Omental fat pad (tissue), 3 donors: ENCODE measurements at regions not wholly inside any gene's neighbourhood (a gene's known extent, or its start where the extent isn't known, plus 50 kb on each side); places are given as distances from the start of the nearest gene placed in this dataset.

ENCODE experiments used
- ATAC-seq: fragments of 150-250 bp; one replicate; pipeline ENCODE4 v1.9.1; 2016; ENCODE audit warnings: mild to moderate bottlenecking, moderate library complexity; ENCODE audit not compliant: low FRiP score
- DNase-seq: peaks from one replicate; pipeline ENCODE4 v3.0.0-alpha.2; 2019; ENCODE audit warnings: low spot score
- CTCF ChIP-seq, 3 donors: fragments of 450-650 bp; IDR thresholded peaks; one replicate each; pipeline ENCODE4 v1.5.1; 2016 to 2017; ENCODE audit warnings: antibody characterized with exemption in 3 of 3, mild to moderate bottlenecking in 3 of 3, moderate library complexity in 2 of 3

- no peak for ATAC-seq
Observed at GRCh38 chr18:29104227-29104626, 927.3 kb upstream of the CDH2 start.

GRCh38 chr18:29096079-29096770 is 919.3 kb upstream of the CDH2 start:
- TF ChIP-seq CTCF (IDR thresholded peaks at IDR 0.05), result no peak
- ATAC-seq (no peak), DNase-seq (no peak)

More at GRCh38 chr18:29104227-29104626, 927.3 kb upstream of the CDH2 start:
- no peak for DNase-seq
- TF ChIP-seq CTCF (IDR thresholded peaks at IDR 0.05), result no peak

- DNase-seq (no peak), ATAC-seq (no peak)
Observed at GRCh38 chr18:29087616-29088246, 910.8 kb upstream of the CDH2 start.

GRCh38 chr18:29084120-29084519 is 907.2 kb upstream of the CDH2 start:
- DNase-seq (no peak), ATAC-seq (no peak)
- no peak for TF ChIP-seq CTCF (IDR thresholded peaks at IDR 0.05)

More at GRCh38 chr18:29087616-29088246, 910.8 kb upstream of the CDH2 start:
- TF ChIP-seq CTCF (IDR thresholded peaks at IDR 0.05), result no peak

GRCh38 chr18:29083545-29083944 is 906.6 kb upstream of the CDH2 start:
- TF ChIP-seq CTCF (IDR thresholded peaks at IDR 0.05), result no peak
- DNase-seq (no peak), ATAC-seq (no peak)

GRCh38 chr18:29080946-29081345 is 904.0 kb upstream of the CDH2 start:
- TF ChIP-seq CTCF (IDR thresholded peaks at IDR 0.05), result no peak
- DNase-seq, result no peak
- no peak for ATAC-seq

GRCh38 chr18:29078273-29078672 is 901.3 kb upstream of the CDH2 start:
- ATAC-seq, result no peak
- TF ChIP-seq CTCF (IDR thresholded peaks at IDR 0.05), result no peak
- DNase-seq, result no peak
